CD4-positive, alpha-beta T cell treated with Interleukin-12 subunit alpha and Interleukin-12 subunit beta, for 1 hour (primary cell): ENCODE measurements at regions not wholly inside any gene's neighbourhood (a gene's known extent, or its start where the extent isn't known, plus 50 kb on each side); places are given as distances from the start of the nearest gene placed in this dataset.
A peak's percentile ranks its signal among the peaks of the same experiment; 100 is the strongest.

Experiments
- DNase-seq: peaks from one replicate; pipeline ENCODE4 v3.0.0-alpha.2; 2020

GRCh38 chr13:105147461-105147860 lies 1388.0 kb downstream of the EFNB2 start:
- no peak for DNase-seq

GRCh38 chr13:105144936-105145335 lies 1390.5 kb downstream of the EFNB2 start:
- DNase-seq = no peak

DNA sequence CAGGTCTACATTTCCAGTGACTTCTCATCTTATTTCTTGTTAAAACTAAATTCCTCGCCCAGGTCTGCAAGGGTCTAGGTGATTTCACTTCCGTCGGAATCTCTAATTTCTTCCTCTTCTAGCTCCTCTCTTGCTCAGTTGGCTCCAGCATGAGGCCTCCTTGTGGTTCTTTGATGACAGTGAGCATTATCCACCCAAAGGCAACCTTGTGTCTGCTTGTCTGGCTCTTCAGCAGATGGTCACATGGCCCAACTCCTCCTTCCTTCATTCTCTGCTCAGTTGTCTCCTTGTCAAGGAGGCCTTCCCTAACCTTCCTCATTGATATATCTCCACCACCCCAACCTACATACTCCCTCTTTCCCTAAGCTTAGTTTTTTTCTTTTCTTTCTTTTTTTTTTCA lies 1391.4 kb downstream of the EFNB2 start:
- no peak for DNase-seq

GRCh38 chr13:105142556-105142955 lies 1392.9 kb downstream of the EFNB2 start:
- DNase-seq = no peak

- peak; percentile 66 for DNase-seq
These were observed 1395.8 kb downstream of the EFNB2 start for GRCh38 chr13:105139380-105140285.

DNA sequence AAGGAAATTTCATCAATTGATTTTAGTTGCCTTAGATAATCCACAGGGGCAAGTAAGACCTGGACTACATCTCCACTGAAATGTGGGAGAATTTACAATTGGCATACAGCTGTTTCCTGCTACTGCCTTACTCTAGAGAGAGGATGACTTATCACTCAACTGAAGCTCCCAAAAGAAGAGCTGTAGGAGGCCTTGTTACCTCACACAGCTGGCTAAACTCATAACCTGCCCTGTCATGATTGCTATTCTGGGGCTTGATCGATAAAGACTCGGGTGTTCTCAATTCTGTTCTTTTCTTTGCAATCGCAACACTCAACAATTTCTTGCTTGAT lies 1396.4 kb downstream of the EFNB2 start:
- DNase-seq = no peak

- no peak for DNase-seq
These were observed 1399.4 kb downstream of the EFNB2 start for GRCh38 chr13:105135852-105136615.

- DNase-seq = no peak
These were observed 1407.7 kb downstream of the EFNB2 start for GRCh38 chr13:105127732-105128131.

DNA sequence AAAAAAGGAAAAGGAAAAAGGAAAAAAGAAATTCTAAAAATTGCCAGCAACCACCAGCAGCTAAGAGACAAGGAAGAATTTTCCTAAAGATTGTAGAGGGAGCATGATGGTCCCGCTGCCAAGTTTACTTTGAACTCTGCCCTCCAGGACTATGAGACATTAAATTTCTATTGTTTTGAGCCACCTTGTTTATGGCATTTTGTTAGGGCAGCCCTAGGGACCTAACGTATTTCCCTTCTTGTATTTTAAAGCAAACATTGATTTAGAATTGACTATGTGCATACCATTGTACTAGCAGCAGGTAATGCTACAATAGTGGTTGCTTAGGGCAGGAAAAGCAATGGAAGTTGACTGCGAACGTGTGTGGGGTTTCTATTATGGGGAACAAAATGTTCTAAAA lies 1414.2 kb downstream of the EFNB2 start:
- no peak for DNase-seq

GRCh38 chr13:105118426-105118985 lies 1417.0 kb downstream of the EFNB2 start:
- DNase-seq = no peak

GRCh38 chr13:105116966-105117365 lies 1418.5 kb downstream of the EFNB2 start:
- DNase-seq = no peak

GRCh38 chr13:105112561-105112960 lies 1422.9 kb downstream of the EFNB2 start:
- DNase-seq = no peak

DNA sequence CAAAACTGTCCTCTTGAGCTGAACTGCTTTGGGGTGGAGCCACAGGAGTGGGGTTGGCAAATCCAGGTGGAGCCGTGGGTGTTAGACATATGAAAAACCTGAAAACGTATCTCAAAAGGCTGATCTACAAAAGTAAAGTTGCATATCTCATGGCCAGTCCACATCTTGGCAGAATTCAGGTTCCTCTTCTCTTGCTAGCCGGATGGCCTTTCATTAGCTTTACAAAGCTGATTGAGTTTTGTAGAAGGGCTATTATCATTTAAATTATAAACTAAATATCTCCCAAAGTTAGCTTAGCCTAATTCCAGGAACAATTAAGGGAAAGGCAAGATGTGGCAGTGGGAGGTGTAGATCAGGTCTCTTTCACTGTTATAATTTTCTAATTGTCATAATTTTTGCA lies 1427.7 kb downstream of the EFNB2 start:
- DNase-seq = no peak

GRCh38 chr13:105105471-105105870 lies 1430.0 kb downstream of the EFNB2 start:
- no peak for DNase-seq

DNA sequence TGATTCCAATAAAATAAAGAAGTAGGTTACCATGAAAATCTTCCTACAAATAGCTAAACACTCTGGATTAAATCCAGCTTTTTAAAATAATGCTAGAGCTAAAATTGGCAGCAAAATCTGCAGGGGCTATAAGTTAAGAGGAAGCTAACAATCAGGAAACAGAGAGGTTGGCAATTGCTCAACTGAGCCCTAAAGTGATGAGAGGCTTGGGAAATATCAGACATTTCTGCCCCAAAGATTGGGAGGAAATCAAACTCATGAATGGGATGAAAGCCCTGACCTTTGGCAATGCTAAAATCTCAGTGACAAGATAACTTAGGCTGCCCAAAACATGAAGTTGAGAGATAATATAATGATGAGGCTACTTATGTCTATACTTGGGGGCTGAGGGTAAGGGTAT lies 1437.9 kb downstream of the EFNB2 start:
- no peak for DNase-seq

- DNase-seq = no peak
These were observed 1445.4 kb downstream of the EFNB2 start for GRCh38 chr13:105089858-105090643.

- DNase-seq = no peak
These were observed 1447.5 kb downstream of the EFNB2 start for GRCh38 chr13:105087945-105088344.

DNA sequence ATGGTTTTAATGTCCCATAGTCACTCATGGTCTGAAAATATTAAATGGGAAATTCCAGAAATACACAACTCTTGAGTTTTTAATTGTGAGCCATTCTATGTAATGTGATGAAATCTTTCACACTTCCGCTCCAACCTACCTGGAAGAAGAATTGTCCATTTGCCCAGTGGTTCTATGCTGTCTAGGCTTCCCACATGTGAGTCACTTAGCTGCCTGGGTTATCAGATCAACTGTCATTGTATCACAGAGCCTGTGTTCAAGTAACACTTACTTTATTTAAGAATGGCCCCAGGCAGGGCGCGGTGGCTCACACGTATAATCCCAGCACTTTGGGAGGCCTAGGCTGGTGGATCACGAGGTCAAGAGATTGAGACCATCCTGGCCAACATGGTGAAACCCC lies 1450.5 kb downstream of the EFNB2 start:
- DNase-seq = no peak

- DNase-seq = no peak
These were observed 1451.5 kb downstream of the EFNB2 start for GRCh38 chr13:105083992-105084391.

DNA sequence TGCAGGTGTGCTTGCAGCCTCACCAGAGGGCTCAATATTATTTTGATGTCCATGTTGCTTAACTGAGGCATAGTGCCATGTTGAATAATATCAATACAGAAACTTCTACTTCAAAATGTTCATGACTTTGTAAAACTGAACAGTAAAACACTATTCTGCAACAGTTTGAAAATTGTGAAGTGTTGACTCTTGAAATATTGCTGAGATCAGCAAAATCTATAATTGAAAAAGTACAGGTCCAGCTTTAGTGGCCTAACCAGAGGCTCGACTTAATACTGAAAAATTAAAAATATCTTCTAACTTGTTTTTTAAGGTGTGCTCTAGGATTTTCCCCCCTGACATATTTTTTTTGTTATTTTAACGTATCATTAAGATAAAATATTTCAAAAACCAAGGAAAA lies 1460.7 kb downstream of the EFNB2 start:
- no peak for DNase-seq

DNA sequence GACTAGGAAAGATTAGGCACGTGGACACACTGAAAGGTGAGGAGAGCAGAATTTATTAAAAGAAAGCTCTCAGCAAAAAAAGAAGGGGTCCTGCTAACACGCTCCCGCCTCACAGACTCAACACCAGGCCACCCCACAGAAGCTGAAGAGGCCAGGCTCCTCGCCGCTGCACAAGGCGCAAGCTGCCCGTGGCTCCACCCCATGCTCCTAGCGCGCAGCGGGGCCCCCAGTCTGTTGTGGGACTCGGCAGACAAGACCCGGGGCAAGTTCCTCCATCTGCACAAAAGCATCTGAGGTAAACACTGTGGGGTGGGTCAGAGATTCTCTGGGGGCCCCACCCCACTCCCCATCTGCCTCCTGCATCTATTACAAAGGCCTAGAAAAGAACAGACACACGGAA lies 1462.4 kb downstream of the EFNB2 start:
- no peak for DNase-seq

DNA sequence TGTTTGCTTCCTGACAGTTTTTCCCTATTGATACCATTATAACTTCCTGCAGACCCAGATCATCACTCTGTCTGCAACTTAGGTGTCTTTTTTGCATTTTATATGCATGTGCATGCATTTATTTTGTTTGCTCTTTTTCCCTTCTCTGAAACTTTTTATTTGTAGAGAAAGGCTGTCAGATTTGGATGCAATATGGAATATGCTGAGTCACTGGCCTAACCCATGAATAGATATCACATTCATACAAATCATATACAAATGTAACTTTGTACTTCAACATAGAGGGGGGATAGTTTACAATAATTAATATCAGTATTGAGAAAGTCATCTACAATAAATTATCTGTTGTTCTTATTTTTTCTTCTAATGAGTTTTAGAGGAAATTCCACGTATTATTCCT lies 1465.0 kb downstream of the EFNB2 start:
- no peak for DNase-seq

DNA sequence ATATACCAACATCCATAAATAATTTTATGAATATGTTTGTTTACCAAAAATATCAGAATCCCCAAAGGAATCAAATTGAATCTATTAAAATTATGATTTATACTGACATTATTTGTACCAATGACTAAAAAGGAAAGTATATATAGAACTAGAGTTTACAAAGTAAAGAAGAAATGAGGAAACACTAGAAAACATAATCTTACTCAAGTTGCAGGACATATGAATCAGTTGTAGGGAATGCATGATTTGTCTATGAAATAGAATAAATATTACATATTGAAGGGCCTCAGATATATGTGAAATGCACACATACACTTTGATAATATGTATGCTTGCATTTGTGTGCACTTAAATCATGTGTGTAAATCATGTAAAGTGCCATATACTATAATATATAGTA lies 1466.4 kb downstream of the EFNB2 start:
- no peak for DNase-seq
